IPS DF 19.7 (cell line): ENCODE measurements at regions not wholly inside any gene's neighbourhood (a gene's known extent, or its start where the extent isn't known, plus 50 kb on each side); places are given as distances from the start of the nearest gene placed in this dataset.
"Not testable (repeated sequence)": the region's sequence is repeated elsewhere in the genome, so short reads cannot be mapped to it uniquely, and the experiment has no call there.

ENCODE experiments used
- DNase-seq: peaks from one replicate; pipeline ENCODE4 v3.0.0-alpha.2; 2013; ENCODE audit warnings: low read depth, low spot score

GRCh38 chr13:94822356-94822755 lies 110.0 kb upstream of the SOX21 start:
- DNase-seq: no peak

GRCh38 chr13:94816256-94816655 lies 103.9 kb upstream of the SOX21 start:
- DNase-seq: no peak

- DNase-seq: no peak
These were observed 101.7 kb upstream of the SOX21 start for GRCh38 chr13:94813920-94814475.

GRCh38 chr13:94811753-94812152 lies 99.4 kb upstream of the SOX21 start:
- DNase-seq: no peak

- DNase-seq: no peak
These were observed 88.1 kb upstream of the SOX21 start for GRCh38 chr13:94800423-94800822.

- DNase-seq: no peak
These were observed 87.0 kb upstream of the SOX21 start for GRCh38 chr13:94799299-94799698.

- no peak for DNase-seq
These were observed 86.4 kb upstream of the SOX21 start for GRCh38 chr13:94798738-94799137.

- DNase-seq: no peak
These were observed 82.9 kb upstream of the SOX21 start for GRCh38 chr13:94795292-94795691.

- DNase-seq: not testable (repeated sequence)
These were observed 73.9 kb upstream of the SOX21 start for GRCh38 chr13:94786246-94786645.

- DNase-seq: no peak
These were observed 71.7 kb upstream of the SOX21 start for GRCh38 chr13:94784066-94784465.

- no peak for DNase-seq
These were observed 71.1 kb upstream of the SOX21 start for GRCh38 chr13:94783489-94783888.

GRCh38 chr13:94780421-94780820 lies 68.1 kb upstream of the SOX21 start:
- no peak for DNase-seq

- DNase-seq: no peak
These were observed 66.6 kb upstream of the SOX21 start for GRCh38 chr13:94778986-94779385.

- no peak for DNase-seq
These were observed 66.2 kb upstream of the SOX21 start for GRCh38 chr13:94778585-94778984.

- no peak for DNase-seq
These were observed 64.6 kb upstream of the SOX21 start for GRCh38 chr13:94776956-94777355.

GRCh38 chr13:94776300-94776699 lies 64.0 kb upstream of the SOX21 start:
- DNase-seq: no peak

- DNase-seq: peak; percentile 9
These were observed 53.5 kb upstream of the SOX21 start for GRCh38 chr13:94765814-94766213.

- DNase-seq: no peak
These were observed 52.4 kb upstream of the SOX21 start for GRCh38 chr13:94764576-94765321.
